Right lobe of liver (tissue), 6 donors: ENCODE measurements at regions not wholly inside any gene's neighbourhood (a gene's known extent, or its start where the extent isn't known, plus 50 kb on each side); places are given as distances from the start of the nearest gene placed in this dataset.

Source experiments
- ATAC-seq, 4 donors: fragments of 200-7000 bp; cut with Tn5 transposase; one replicate each; pipeline ENCODE4 v1.9.1; 2020; ENCODE audit warnings: mild to moderate bottlenecking in 4 of 4, moderate library complexity in 4 of 4
- DNase-seq, 3 donors: peaks; one replicate each; pipeline ENCODE4 v3.0.0-alpha.2; 2020
- H3K27ac ChIP-seq, 3 donors: fragments of 200-600 bp; one replicate each; pipeline ENCODE4 v1.8.0; 2022
- H3K27me3 ChIP-seq, 2 donors: fragments of 200-600 bp; one replicate each; pipeline ENCODE4 v1.8.0; 2022
- H3K36me3 ChIP-seq, 4 donors: fragments of 200-600 bp; sonication (generic) in 1 of 4; one replicate each; pipeline versions ENCODE4 v1.5.1 to v1.8.0; 2017 to 2022; ENCODE audit warnings: control low read depth in 1 of 4
- H3K4me1 ChIP-seq, 4 donors: fragments of 200-600 bp; sonication (generic) in 1 of 4; one replicate each; pipeline versions ENCODE4 v1.5.1 to v1.8.0; 2017 to 2022; ENCODE audit warnings: control low read depth in 1 of 4
- H3K4me3 ChIP-seq, 3 donors: fragments of 200-600 bp; one replicate each; pipeline ENCODE4 v1.8.0; 2022
- H3K9me3 ChIP-seq, 4 donors: fragments of 200-600 bp; sonication (generic) in 1 of 4; one replicate each; pipeline versions ENCODE4 v1.5.1 to v1.8.0; 2017 to 2022; ENCODE audit warnings: control low read depth in 1 of 4
- CTCF ChIP-seq, 4 donors: fragments of 200-600 bp in 3 of 4; fragments of 450-650 bp in 1 of 4; IDR thresholded peaks; one replicate each; pipeline versions ENCODE4 v1.5.1 to v1.8.0; 2016 to 2022; ENCODE audit warnings: antibody characterized with exemption in 4 of 4, mild to moderate bottlenecking in 2 of 4
- POLR2A ChIP-seq: fragments of 450-650 bp; IDR thresholded peaks from one replicate; pipeline ENCODE4 v1.6.1; 2017; ENCODE audit warnings: antibody characterized with exemption, mild to moderate bottlenecking
- WGBS: methylation state at CpG from one replicate; pipeline ENCODE4 v1.1.6; 2018; ENCODE audit warnings: low coverage, low lambda C conversion rate; ENCODE audit not compliant: insufficient coverage; ENCODE audit errors: missing lambda C conversion rate; 5-methylcytosine and 5-hydroxymethylcytosine counted together
- intact Hi-C, 2 donors: fragments of 100-400 bp; cut with DNase I; formaldehyde crosslinking; loops; one replicate each; pipeline versions ENCODE4 v1.11.2 to v1.14.1; 2022
- donor health status: DM: no; HTN: yes; CAD: no.
- donor health status: DM: no; HTN: no; CAD: no.
- donor health status: DM: no; HTN: no; CAD: no.
- donor health status: DM: no; HTN: yes; CAD: no.
- donor health status: DM: no; HTN: yes; CAD: no.

GRCh38 chrX:6910218-6910617 lies 237.3 kb upstream of the STS start:
- no peak for TF ChIP-seq POLR2A
- no peak for TF ChIP-seq CTCF (IDR thresholded peaks at IDR 0.05)
- no peaks in the 10 kb centered on the region for H3K27me3 ChIP-seq
- no peaks in the 10 kb centered on the region for H3K4me1 ChIP-seq
- H3K4me3 ChIP-seq: no peak overlapping the region
- no peak for DNase-seq
- intact Hi-C loops: no loop called here
- H3K36me3 ChIP-seq: no peaks in the 10 kb centered on the region
- no peak overlapping the region for H3K27ac ChIP-seq
- no peak for ATAC-seq
- no peaks in the 10 kb centered on the region for H3K9me3 ChIP-seq

GRCh38 chrX:6909396-6909795 lies 238.1 kb upstream of the STS start:
- peak in 1 of 4 donors; percentile 29 for ATAC-seq
- no peak for TF ChIP-seq POLR2A
- TF ChIP-seq CTCF (IDR thresholded peaks at IDR 0.05): no peak
- no peaks in the 10 kb centered on the region for H3K9me3 ChIP-seq
- H3K4me1 ChIP-seq: no peaks in the 10 kb centered on the region
- DNase-seq: no peak
- no peak overlapping the region for H3K27ac ChIP-seq
- H3K4me3 ChIP-seq: no peak overlapping the region
- no peaks in the 10 kb centered on the region for H3K36me3 ChIP-seq
- no peaks in the 10 kb centered on the region for H3K27me3 ChIP-seq
- 71% methylated on average over 3 of the region's 3 CpGs for WGBS
- intact Hi-C loops: no loop called here

- DNase-seq (no peak), ATAC-seq (no peak)
- intact Hi-C loops: no loop called here
- H3K9me3 ChIP-seq: no peaks in the 10 kb centered on the region
- no peaks in the 10 kb centered on the region for H3K36me3 ChIP-seq
- H3K27me3 ChIP-seq: no peaks in the 10 kb centered on the region
- 67% methylated on average over 1 of the region's 1 CpG for WGBS
- no peak overlapping the region for H3K27ac ChIP-seq
- no peak overlapping the region for H3K4me3 ChIP-seq
- no peak for TF ChIP-seq CTCF (IDR thresholded peaks at IDR 0.05)
- TF ChIP-seq POLR2A: no peak
- peaks cover 0 to 6% (median under 1%) of the 10 kb centered on the region in 4 donors for H3K4me1 ChIP-seq
Measured at GRCh38 chrX:6906608-6907007, 240.9 kb upstream of the STS start.

GRCh38 chrX:6904156-6904555 lies 243.4 kb upstream of the STS start:
- intact Hi-C loops: no loop called here
- TF ChIP-seq CTCF (IDR thresholded peaks at IDR 0.05) (no peak), POLR2A (no peak)
- no peaks in the 10 kb centered on the region for H3K27me3 ChIP-seq
- ATAC-seq (peak in 1 of 4 donors; percentile 9), DNase-seq (no peak)
- H3K4me1 ChIP-seq: peaks cover 0 to 17% (median 6%) of the 10 kb centered on the region in 4 donors
- H3K9me3 ChIP-seq: no peaks in the 10 kb centered on the region
- no peak overlapping the region for H3K4me3 ChIP-seq
- no peaks in the 10 kb centered on the region for H3K36me3 ChIP-seq
- 63% methylated on average over 4 of the region's 5 CpGs for WGBS
- no peak overlapping the region for H3K27ac ChIP-seq

- Histone ChIP-seq H3K4me1 (peaks cover 0 to 37% (median 10%) of the 10 kb centered on the region in 4 donors), H3K9me3 (no peaks in the 10 kb centered on the region), H3K27ac (peak overlapping the region in 2 of 3 donors; percentile 19 to 76), H3K27me3 (no peaks in the 10 kb centered on the region), H3K36me3 (no peaks in the 10 kb centered on the region), H3K4me3 (no peak overlapping the region)
- no peak for TF ChIP-seq CTCF (IDR thresholded peaks at IDR 0.05)
- TF ChIP-seq POLR2A: no peak
- 24% methylated on average over 3 of the region's 3 CpGs for WGBS
- DNase-seq: peak; percentile 50 to 70 (median 69)
- intact Hi-C loops: no loop called here
- ATAC-seq: peak; percentile 89 to 98 (median 90)
Measured at GRCh38 chrX:6898371-6898770, 249.1 kb upstream of the STS start.
